NCI-H446 treated with DMSO at 0.1 percent for 48 hours (cell line): ENCODE measurements at regions not wholly inside any gene's neighbourhood (a gene's known extent, or its start where the extent isn't known, plus 50 kb on each side); places are given as distances from the start of the nearest gene placed in this dataset.

Experiments
- DNase-seq: peaks from one replicate; lab custom pipeline; 2025; lab: John Stamatoyannopoulos, UW

DNA sequence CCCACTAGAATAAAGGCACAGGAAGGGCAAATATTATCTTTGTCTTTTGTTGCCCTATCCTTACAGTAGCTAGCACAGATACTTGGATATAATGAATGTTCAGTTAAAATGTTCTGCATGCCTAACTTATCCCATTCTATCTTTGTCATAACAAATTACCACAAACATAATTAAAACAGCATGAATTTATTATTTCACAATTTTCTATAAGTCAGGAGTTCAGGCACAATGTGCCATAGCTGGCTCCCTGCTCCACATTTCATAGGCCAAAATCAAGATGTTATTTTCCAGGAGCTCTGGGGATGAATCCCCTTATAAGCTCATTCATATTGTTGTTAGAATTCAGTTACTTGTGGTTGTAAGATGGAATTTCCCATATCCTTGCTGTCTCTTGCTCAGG is 975.5 kb downstream of the IGSF11 start:
- no peak for DNase-seq

DNA sequence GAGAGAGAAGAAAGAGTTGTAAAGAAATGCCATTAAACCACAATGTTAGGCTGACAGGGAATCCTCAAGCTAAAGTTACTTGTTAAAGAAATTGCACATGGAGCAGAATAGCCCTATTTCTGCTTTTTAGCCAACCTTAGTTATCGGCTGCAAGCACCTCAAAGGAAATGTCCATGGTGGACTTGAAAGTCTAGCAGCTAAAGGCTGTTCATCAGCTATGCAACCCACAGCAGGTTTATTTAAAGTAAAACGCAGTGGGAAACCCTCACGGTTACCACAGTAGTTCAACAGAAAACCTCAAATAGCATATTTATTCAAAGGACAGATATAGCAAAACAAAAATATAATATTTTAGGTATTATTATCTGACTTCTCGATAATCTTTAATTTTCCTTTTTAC is 967.2 kb downstream of the IGSF11 start:
- no peak for DNase-seq

DNA sequence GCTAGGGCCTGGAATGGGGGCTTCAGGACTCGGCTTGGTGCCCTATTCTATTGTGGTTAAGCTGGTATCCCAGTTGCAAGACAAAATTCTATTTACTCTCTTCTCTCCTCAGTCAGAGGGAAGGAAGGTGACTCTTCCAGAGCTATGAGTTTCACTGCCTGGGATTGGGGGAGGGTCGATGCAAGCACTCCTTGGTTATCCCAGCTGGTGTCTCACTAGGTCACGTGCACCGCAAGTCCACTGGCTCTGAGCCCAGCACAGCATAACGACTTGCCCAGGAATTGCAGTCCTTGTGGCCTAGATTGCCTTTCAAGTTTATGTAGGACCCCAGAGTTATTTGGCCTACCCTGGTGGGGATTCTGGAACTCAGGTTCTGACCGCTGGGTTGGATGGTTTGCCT is 958.8 kb downstream of the IGSF11 start:
- DNase-seq, result peak; percentile 35

DNA sequence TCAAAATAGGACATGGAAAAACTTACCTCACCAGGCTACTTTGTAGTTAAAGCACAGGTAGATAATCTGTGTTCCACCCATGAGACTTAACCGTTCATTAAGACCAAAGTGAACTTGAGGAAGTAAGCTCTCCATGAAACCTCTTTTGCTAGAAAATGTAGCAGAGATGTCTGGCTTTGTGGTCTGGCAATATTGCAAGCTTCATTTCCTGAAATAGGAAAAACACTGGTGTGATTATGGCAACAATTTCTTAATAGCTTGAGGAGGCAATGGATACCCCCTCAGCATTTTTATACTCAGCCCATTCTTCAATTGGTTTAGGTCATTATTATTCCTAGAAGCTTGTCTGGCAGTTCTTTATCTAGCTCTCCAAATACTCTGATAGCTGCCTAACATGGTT is 957.3 kb downstream of the IGSF11 start:
- DNase-seq, result no peak

DNA sequence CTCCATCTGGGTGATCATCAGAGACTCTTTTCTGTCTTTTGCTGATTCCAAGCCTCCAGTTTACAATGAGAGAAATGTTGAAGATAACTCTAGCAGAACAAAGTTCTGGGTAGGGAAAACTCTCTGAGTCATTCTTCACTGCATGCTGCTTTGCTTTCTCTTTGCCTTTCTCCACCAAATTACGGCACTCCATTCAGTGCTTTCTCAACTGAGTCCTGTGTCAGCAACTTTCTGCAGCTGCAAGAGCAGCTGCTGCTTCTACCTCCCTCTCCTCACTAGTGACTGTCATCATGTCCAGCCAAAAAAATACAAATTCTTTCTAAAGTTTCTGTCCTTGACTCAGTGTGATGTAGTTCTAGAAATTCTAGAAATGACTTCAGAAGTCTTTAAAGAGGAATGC is 953.8 kb downstream of the IGSF11 start:
- DNase-seq, result no peak

DNA sequence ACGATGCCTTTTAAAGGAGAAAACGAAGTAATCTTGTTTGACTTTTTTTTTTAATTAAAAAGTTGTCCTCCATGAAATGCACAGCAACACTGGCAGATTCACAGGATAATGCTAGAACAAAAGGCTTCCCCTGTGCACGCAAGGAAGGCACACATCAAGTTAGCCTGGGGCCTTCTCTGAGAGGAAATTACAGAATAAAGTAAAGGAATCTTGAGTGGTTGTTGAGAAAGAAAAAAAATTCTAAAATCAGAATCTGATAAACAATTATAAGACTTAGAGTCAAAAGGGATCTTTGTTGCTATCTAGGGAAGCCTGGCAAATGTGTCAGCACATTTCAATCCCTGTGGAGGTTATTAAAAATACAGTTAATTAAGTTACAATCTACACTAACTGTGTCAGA is 946.0 kb downstream of the IGSF11 start:
- no peak for DNase-seq

DNA sequence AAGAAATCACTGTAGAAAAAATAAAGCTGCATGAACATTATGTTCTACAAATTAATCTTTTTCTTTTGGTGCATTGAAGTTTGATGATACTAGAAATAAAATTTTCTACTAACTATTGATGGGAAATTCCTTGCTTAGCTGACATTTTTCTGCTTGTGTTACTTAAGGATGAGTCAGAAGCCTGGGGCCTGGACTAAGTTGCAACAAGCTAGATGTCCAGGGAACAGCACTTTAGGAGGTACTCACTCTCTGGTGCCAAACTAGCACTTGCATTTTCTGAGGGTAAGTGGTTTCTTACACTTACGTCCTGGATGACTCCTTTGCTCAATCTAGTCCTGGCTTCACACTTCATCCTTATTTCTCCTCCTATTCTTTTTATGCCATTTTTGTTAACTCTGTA is 945.1 kb downstream of the IGSF11 start:
- DNase-seq, result no peak

DNA sequence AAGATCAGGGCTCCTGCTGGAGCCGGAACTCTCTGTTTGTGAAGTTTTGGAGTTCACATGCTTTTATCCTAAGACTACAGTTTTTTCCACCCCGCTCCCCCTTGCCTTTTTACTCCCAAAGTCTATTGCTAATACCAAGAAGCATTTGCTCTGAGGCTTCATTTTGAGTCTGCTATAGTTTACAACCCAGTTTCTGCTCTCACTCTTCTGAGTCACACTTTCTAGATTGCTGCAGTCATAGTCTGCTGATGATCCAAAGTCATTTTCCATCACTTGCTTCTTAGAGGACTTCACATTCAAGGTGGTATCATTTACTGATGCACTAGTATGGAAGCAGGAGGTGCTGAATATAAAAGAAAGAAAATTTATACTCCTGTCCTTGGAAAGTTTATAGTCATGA is 937.4 kb downstream of the IGSF11 start:
- no peak for DNase-seq

DNA sequence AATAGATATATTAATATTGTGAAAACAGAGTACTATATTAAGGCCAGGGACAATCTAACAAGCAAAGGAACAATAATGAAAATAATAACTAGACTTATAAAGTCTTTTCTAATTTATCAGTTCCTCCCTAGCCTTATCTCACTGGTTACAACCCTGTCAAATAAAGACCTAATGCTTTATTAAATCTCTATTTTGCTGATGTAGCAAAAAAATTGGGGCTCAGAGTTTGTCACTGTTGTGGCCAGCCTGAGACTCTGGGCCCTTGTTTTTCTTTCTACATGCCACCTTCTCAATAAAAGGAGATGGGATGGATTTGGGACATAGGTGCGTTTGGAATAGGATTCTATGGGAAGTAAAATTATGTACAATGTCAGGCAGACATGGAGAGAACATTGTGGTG is 937.0 kb downstream of the IGSF11 start:
- no peak for DNase-seq

DNA sequence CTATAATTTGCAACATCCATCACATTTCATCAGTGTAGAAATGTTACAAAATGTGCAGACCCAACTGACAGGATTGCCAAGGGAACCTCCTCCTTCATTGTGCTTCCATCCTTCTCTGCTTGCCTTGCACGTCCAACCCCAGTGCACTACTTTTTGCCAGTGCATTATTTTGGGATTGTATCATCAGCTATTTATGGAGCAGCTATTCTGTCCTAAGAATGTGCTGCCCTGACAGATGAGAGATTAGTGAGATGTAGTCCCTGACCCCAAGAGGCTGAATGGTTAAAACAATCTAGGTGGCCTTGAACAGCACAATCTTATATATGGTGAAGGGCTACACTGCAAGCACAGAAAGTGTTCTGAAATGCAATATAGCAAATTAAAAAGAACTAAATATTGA is 935.8 kb downstream of the IGSF11 start:
- DNase-seq, result no peak

DNA sequence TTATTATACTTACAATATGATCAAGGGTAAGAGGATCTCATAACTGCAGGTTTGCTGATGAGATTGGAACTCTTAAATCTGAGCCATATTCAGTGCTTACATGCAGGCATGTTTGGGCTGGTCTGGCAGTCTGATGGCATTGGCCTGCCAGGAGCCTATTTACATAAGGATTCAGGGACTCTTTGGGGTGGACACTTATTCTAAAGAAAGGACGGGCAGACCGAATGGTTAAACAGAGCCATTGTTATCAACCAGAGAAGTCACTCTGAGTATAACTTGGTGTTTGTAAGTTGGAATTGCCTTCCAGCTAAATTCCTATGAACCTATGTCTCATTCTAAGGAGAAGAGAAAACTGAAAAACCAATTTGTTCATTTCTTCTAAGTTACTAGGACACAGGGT is 932.8 kb downstream of the IGSF11 start:
- no peak for DNase-seq

DNA sequence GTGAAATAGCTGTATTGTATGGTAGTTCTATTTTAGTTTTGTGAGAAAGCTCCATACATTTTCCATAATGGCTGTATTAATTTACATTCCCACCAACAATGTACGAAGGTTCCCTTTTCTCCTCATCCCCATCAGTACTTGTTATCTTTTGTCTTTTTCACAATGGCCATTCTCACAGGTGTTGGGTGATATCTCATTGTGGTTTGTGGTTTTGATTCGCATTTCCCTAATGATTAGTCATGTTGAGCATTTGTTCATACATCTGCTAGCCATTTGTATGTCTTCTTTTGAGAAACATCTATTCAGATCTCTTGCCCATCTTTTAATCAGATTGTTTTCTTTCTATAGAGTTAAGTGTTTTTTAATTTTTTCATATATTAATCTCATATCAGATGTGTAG is 931.9 kb downstream of the IGSF11 start:
- no peak for DNase-seq

DNA sequence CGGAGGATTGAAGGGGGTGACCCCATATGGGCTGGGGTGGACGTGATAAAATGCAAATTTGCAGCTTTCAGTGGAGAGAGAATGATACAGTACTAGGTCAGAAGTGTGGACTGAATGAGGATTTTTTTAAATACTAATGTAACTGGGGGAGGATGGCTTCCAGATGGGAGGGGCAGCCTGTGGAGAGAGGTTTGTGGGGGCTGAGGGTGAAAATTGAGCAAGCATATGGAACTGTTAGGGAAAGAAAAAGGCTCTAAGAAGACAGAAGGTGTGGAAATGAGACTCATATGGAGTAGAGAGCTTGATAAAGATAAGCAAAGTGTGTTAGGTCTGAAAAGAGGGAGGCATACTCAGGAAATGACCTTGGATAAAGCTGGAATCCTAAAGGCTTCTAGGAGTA is 926.4 kb downstream of the IGSF11 start:
- no peak for DNase-seq

DNA sequence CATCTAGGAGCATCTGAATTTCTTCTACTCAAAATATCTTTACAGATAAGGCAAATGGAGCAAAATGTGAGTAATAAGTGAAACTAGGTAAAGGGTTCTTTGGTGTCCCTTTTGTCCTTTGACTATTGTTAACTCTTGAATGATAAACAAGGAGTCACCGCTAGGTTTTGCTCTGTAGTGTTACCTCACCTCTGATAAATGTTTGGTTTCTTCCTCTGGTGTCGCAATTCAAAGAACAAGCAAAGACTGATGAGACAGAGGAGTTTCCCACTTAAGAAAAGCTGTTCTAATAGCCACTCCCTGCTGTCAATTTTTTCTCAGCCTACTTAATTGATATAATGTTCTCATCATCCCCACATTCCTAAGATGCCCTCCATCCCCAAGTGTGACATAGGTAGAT is 925.9 kb downstream of the IGSF11 start:
- no peak for DNase-seq

DNA sequence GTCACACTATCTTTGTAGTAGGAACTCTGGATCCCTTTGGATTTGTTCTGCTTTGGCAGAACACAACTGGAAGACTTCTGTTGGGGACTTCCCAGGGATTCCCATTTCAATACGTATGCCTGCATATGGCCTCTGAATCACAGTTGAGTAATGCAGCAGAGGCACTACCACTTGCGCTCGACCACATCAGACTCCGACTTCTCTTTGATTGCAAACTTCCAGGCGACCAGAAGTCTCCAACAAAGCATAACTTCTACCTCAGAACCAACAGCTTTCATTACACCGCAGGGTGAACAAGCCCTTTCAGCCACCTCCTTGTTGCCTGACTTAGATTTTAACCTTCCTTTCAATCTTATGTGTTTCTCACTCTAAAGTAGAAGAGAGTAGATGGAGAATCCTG is 924.4 kb downstream of the IGSF11 start:
- DNase-seq, result no peak

DNA sequence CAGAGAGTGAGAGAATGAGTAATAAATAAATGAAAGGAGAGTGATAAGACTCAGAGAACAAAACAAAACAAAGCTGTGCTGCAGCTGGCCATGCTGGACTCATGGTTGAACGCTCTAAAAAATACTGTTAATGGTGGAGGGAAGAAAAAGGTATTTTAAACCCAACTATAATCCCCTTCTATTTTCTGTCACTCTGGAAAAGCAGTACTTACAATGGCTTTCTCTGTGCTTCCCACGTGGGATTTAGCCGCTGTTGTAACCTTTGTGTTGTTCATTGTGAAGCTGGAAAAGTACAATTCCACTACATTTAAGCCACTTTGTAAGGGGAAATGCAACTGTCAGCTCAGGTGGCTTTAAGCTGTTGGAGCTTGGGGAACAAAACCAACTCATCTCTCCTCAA is 917.7 kb downstream of the IGSF11 start:
- no peak for DNase-seq

DNA sequence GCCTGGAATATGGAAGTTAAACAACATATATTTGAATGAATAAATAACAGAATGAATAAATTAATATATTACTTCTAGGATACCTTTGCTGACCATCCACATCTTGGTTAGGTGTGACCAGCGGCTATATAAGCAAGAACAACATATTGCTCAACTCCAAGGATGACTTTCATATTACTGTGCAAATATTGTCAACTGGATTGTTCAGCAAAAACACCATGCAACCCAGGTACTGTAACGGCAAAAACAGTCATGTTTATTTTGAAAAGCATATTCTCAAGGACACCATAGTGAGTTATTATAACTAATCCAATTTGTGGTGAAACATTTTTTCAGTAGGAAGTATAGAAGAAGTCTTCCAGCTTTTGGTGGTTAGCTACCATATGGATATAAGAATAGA is 907.9 kb downstream of the IGSF11 start:
- DNase-seq, result no peak

DNA sequence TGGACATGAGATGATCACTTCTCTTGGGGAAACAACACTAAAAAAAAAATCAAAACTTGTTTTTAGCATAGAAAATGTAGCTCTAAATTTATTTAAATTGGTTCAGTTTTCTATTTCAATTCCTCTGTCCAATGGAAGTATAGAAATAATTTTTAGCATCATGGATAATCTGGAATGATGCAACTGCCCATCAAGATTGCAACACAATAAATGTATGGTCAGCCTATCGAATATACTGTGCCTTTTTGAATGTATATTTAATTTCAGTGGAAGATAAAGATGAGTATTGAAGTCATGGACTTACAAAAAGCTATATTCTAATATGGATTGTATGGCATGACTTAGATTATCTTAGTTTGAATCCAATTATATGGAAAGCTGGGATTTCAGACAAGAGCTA is 906.7 kb downstream of the IGSF11 start:
- peak; percentile 31 for DNase-seq

DNA sequence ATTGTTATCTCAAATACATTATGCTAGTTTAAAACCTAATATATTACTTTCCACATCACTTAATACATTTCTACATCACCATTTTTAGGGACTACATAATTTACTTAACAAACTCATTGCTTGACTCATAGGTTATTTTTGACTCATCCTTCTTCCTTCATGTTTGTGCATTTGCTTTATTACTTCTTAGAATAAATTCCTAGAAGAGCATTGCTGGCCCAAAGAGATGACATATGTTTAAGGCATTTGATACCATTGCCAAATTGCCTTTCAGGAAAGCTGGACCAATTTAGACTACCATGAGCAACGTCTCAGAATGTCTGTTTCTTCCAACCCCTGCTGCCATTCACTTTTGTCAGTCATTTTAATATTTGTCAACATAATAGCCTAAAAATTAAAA is 905.8 kb downstream of the IGSF11 start:
- DNase-seq, result peak; percentile 83

DNA sequence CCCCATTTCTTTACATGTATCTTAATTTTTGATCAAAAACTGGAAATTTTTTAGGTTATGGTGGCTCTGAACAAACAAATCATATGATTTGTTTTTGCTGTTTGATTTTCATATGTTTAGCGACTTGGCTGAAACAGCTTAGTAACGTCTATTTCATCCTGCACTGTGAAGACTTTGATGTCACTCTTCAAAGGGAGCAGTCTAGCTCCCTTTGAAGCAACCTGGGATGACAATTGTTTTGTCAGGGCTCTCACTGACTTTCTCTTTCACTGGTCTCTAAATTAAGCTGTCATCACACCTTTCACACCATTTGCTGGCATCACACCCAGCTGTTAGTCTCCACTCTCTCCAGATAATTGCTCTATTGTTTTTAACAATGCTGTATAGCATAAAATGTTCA is 896.9 kb downstream of the IGSF11 start:
- DNase-seq, result no peak

DNA sequence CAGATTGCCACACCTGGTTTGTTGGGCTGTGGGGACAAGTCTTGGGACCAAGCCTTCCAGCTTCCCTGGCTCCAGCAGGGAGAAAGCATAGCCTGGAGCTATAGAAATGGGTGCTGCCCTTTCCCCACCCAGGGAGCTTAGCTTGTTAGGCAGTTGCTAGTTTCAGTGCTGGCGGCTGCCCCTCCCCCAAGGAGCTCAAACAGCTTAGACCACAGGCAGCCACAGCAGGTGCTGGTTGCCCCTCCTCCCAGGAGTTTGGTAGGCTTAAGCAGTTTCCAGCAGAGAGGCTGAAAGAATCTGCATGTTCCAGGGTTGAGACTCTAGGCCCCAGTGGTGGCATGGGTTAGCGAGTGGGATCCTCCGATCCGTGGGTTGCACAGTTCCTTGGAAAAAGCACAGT is 889.7 kb downstream of the IGSF11 start:
- DNase-seq, result no peak

DNA sequence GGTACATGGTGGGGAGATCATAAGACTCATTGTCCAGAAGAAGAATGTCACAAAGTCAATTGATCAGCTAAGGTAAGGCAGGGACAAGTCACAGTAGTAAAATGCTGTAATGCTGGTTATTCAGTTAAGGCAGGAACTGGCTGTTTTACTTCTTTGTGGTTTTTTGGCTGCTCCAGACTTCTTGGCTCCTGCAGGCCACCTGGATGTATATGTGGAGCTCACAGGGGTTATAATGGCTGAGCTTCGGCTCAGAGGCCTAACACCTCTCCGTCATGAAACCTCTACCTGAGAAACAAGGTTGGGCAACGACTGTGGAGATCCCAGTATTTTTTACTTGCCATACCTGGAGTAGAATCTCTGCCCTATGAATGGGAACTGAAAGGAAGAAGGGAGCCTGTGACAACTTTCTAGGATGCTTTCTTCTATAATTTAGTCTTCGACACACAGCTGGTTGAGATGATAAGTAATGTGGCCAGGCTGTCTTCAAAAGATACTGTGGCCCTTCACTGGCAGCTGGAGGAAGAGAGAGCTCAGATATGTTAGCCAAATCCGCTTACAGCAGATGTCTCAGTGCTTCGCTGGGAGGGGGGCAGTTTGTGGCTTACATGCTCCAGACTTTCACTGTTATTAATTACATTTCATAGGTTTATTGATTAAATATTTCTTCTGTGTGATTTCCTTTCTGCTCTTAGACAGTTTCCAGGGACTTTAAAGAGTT is 887.8 kb downstream of the IGSF11 start:
- no peak for DNase-seq

DNA sequence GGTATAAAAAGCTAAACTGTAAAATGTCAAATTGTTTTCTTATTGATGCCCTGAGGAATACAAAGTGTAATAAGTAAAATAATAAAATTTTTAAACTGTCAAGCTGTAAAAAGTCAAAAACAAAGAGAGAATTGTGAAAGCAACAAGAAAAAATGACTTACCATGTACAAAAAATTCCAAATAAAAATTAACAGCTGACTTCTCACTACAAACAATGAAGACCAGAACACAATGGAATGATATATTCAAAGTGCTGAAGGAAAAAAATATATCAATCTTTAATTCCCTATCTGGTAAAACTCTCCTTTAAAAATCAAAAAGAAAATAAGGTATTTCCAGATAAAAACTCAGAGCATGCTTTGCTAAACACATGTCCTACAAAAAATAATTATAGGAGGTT is 883.5 kb downstream of the IGSF11 start:
- DNase-seq, result no peak
